SK-N-SH (cell line): ENCODE measurements at regions not wholly inside any gene's neighbourhood (a gene's known extent, or its start where the extent isn't known, plus 50 kb on each side); places are given as distances from the start of the nearest gene placed in this dataset.

Experiments used
- CTCF ChIA-PET: fragments of 300-600, 350-600 bp; formaldehyde crosslinking; extraction: SDS; loops from one replicate; lab custom pipeline; 2021; lab: Yijun Ruan, JAX
- POLR2A ChIA-PET: fragments of 350-600 bp; sonication (Branson Sonifier 250); formaldehyde crosslinking; extraction: SDS; loops from one replicate; lab custom pipeline; 2020; ENCODE audit warnings: antibody characterized with exemption, inconsistent platforms; lab: Yijun Ruan, JAX
- DNase-seq: peaks from one replicate; pipeline ENCODE4 v3.0.0; 2012
- H2AFZ ChIP-seq: fragments of 200-600 bp; sonication (generic); 2 replicates; pipeline ENCODE4 v1.8.1; 2016; ENCODE audit warnings: antibody characterized with exemption, mild to moderate bottlenecking, low read depth
- H3F3A ChIP-seq: fragments of 200-600 bp; sonication (generic); replicated peaks from 2 replicates; pipeline ENCODE3; 2016; ENCODE audit warnings: antibody characterized with exemption, mild to moderate bottlenecking; ENCODE audit not compliant: insufficient read depth
- H3K27ac ChIP-seq, 2 experiments: fragments of 200-500 bp in 1 of 2; fragments of 200-600 bp in 1 of 2; sonication (Bioruptor generic) in 1 of 2; sonication (generic), shearing (Covaris generic) in 1 of 2; 2 replicates each; pipeline versions ENCODE4 v1.5.1 to v1.6.1; 2014 to 2016; ENCODE audit warnings: low read depth in 2 of 2, inconsistent platforms in 1 of 2, low read length in 1 of 2, mild to moderate bottlenecking in 1 of 2, mixed read lengths in 1 of 2
- H3K27me3 ChIP-seq: fragments of 200-600 bp; sonication (generic), shearing (Covaris generic); 2 replicates; pipeline ENCODE4 v1.6.1; 2016; ENCODE audit warnings: mixed run types; ENCODE audit not compliant: insufficient read depth
- H3K36me3 ChIP-seq, 2 experiments: fragments of 200-500 bp in 1 of 2; fragments of 200-600 bp in 1 of 2; sonication (Bioruptor generic) in 1 of 2; sonication (generic) in 1 of 2; replicated peaks in 1 of 2; 2 replicates each; pipeline versions ENCODE3 to v1.5.1; 2014 to 2016; ENCODE audit warnings: low read length in 1 of 2, mild to moderate bottlenecking in 1 of 2; ENCODE audit not compliant: insufficient read depth in 2 of 2, control insufficient read depth in 1 of 2
- H3K4me1 ChIP-seq, 2 experiments: fragments of 200-500 bp in 1 of 2; fragments of 200-600 bp in 1 of 2; sonication (Bioruptor generic) in 1 of 2; sonication (generic), shearing (Covaris generic) in 1 of 2; 2 replicates each; pipeline versions ENCODE4 v1.5.1 to v1.6.1; 2014 to 2016; ENCODE audit warnings: low read depth in 1 of 2, low read length in 1 of 2, mixed run types in 1 of 2; ENCODE audit not compliant: insufficient read depth in 2 of 2, control insufficient read depth in 1 of 2
- H3K4me2 ChIP-seq: fragments of 200-600 bp; sonication (generic), shearing (Covaris generic); 2 replicates; pipeline ENCODE4 v1.6.1; 2017; ENCODE audit warnings: mixed run types
- H3K4me3 ChIP-seq, 2 experiments: fragments of 200-500 bp in 1 of 2; fragments of 200-600 bp in 1 of 2; sonication (Bioruptor generic) in 1 of 2; sonication (generic), shearing (Covaris generic) in 1 of 2; 2 replicates each; pipeline versions ENCODE4 v1.5.1 to v1.8.1; 2014 to 2016; ENCODE audit warnings: low read depth in 2 of 2, inconsistent platforms in 1 of 2, low read length in 1 of 2, mild to moderate bottlenecking in 1 of 2, mixed read lengths in 1 of 2, moderate library complexity in 1 of 2
- H3K79me2 ChIP-seq: fragments of 200-600 bp; sonication (generic); 2 replicates; pipeline ENCODE4 v1.8.1; 2017; ENCODE audit warnings: mild to moderate bottlenecking; ENCODE audit not compliant: insufficient read depth
- H3K9ac ChIP-seq: fragments of 200-600 bp; sonication (generic); 2 replicates; pipeline ENCODE4 v1.6.1; 2017; ENCODE audit warnings: mixed run types
- H3K9me2 ChIP-seq: fragments of 200-600 bp; sonication (generic); 2 replicates; pipeline ENCODE4 v1.6.1; 2017; ENCODE audit warnings: mixed run types
- H3K9me3 ChIP-seq: fragments of 200-600 bp; sonication (generic); 2 replicates; pipeline ENCODE4 v1.6.1; 2017; ENCODE audit warnings: mixed run types, mild to moderate bottlenecking, moderate library complexity
- H4K20me1 ChIP-seq: fragments of 200-600 bp; sonication (generic); 2 replicates; pipeline ENCODE4 v1.6.1; 2017; ENCODE audit warnings: mild to moderate bottlenecking, mixed run types; ENCODE audit not compliant: insufficient read depth
- CTCF ChIP-seq: fragments of 200-600 bp; sonication (generic); IDR thresholded peaks from 2 replicates; pipeline ENCODE4 v1.6.1; 2017; ENCODE audit warnings: antibody characterized with exemption, mild to moderate bottlenecking, moderate library complexity
- EP300 ChIP-seq, 2 experiments: IDR thresholded peaks; 2 replicates each; pipeline versions ENCODE4 v1.4.0 to v1.6.1; 2012; ENCODE audit warnings: borderline replicate concordance in 1 of 2, low read depth in 1 of 2, low read length in 1 of 2
- MAX ChIP-seq: IDR thresholded peaks from 2 replicates; pipeline ENCODE4 v1.4.0; 2012; ENCODE audit warnings: low read depth
- MEF2A ChIP-seq: IDR thresholded peaks from 2 replicates; pipeline ENCODE4 v1.4.0; 2012; ENCODE audit warnings: low read depth, borderline replicate concordance
- MXI1 ChIP-seq: IDR thresholded peaks from 2 replicates; pipeline ENCODE4 v1.6.1; 2012; ENCODE audit warnings: mild to moderate bottlenecking, low read depth, low read length, improper control_type of control experiment
- PBX3 ChIP-seq: IDR thresholded peaks from 2 replicates; pipeline ENCODE4; 2012
- POLR2AphosphoS5 ChIP-seq: IDR thresholded peaks from 2 replicates; pipeline ENCODE4 v1.6.1; 2012; ENCODE audit warnings: low read depth, low read length
- REST ChIP-seq: IDR thresholded peaks from 2 replicates; pipeline ENCODE4 v1.6.1; 2012; ENCODE audit warnings: mild to moderate bottlenecking, low read depth, low read length, moderate library complexity
- USF1 ChIP-seq: IDR thresholded peaks from 2 replicates; pipeline ENCODE4 v1.4.0; 2012; ENCODE audit warnings: low read depth, borderline replicate concordance
- YY1 ChIP-seq: IDR thresholded peaks from 2 replicates; pipeline ENCODE4 v1.4.0; 2012; ENCODE audit warnings: low read depth, mild to moderate bottlenecking
- WGBS: methylation state at CpG from one replicate; pipeline ENCODE4 v1.1.6; 2017; ENCODE audit warnings: low lambda C conversion rate; 5-methylcytosine and 5-hydroxymethylcytosine counted together

- WGBS = 65% methylated on average over 2 of the region's 2 CpGs
- Histone ChIP-seq H3K9me3 (no peaks in the 10 kb centered on the region), H4K20me1 (no peaks in the 10 kb centered on the region), H3K27ac (no peak overlapping the region), H3K4me1 (no peaks in the 10 kb centered on the region), H3K4me3 (no peak overlapping the region), H3K27me3 (no peaks in the 10 kb centered on the region), H3K4me2 (no peak overlapping the region), H3K9ac (no peak overlapping the region), H3K79me2 (no peaks in the 10 kb centered on the region), H2AFZ (no peak overlapping the region), H3K9me2 (no peaks in the 10 kb centered on the region), H3K36me3 (no peaks in the 10 kb centered on the region), H3F3A (no peaks in the 10 kb centered on the region)
- no peak for DNase-seq
- no peak for TF ChIP-seq PBX3
- no peak for TF ChIP-seq EP300 (IDR thresholded peaks at IDR 0.05; ENCODE audit: borderline replicate concordance in 1 of 2, low read depth in 1 of 2, low read length in 1 of 2)
- no peak for TF ChIP-seq CTCF
- TF ChIP-seq MEF2A = no peak
- TF ChIP-seq MAX = no peak
- TF ChIP-seq POLR2AphosphoS5 = no peak
- CTCF ChIA-PET = no interaction called here
- POLR2A ChIA-PET = no interaction called here
These were observed 261.0 kb upstream of the CPHXL start for GRCh38 chr16:75987323-75987722.

GRCh38 chr16:75996491-75996890 is 270.2 kb upstream of the CPHXL start:
- H3K27ac ChIP-seq = no peak overlapping the region
- H3K27me3 ChIP-seq = no peaks in the 10 kb centered on the region
- H3K9me3 ChIP-seq = no peaks in the 10 kb centered on the region
- TF ChIP-seq MXI1 (no peak), MAX (no peak), YY1 (no peak), REST (no peak), USF1 (no peak)
- no peak for DNase-seq
- H3K4me3 ChIP-seq = no peak overlapping the region
- H3K4me1 ChIP-seq = no peaks in the 10 kb centered on the region
- H4K20me1 ChIP-seq = no peaks in the 10 kb centered on the region
- H3K79me2 ChIP-seq = no peaks in the 10 kb centered on the region
- H2AFZ ChIP-seq = no peak overlapping the region
- ChIA-PET POLR2A (no interaction called here), CTCF (no interaction called here)
- no peak overlapping the region for H3K4me2 ChIP-seq
- WGBS = 22% methylated on average over 3 of the region's 3 CpGs
- no peak overlapping the region for H3K9ac ChIP-seq
- no peaks in the 10 kb centered on the region for H3K9me2 ChIP-seq
- no peaks in the 10 kb centered on the region for H3F3A ChIP-seq
- H3K36me3 ChIP-seq = no peaks in the 10 kb centered on the region
